CD14-positive monocyte (primary cell): ENCODE measurements at regions not wholly inside any gene's neighbourhood (a gene's known extent, or its start where the extent isn't known, plus 50 kb on each side); places are given as distances from the start of the nearest gene placed in this dataset.

Source experiments
- DNase-seq, 3 donors: peaks; one replicate each; pipeline ENCODE4 v3.0.0-alpha.2; 2011 to 2022
- H2AFZ ChIP-seq: 2 replicates; pipeline ENCODE4 v1.6.0; 2012; ENCODE audit warnings: mild to moderate bottlenecking, low read depth, low read length, inconsistent platforms; ENCODE audit not compliant: insufficient read depth, poor library complexity, severe bottlenecking
- H3K27ac ChIP-seq, 2 donors: 1 replicate in 1 of 2; 2 replicates in 1 of 2; pipeline ENCODE4 v1.5.1; 2012 to 2013; ENCODE audit warnings: low read length in 2 of 2, control low read depth in 1 of 2, inconsistent platforms in 1 of 2, low read depth in 1 of 2, mild to moderate bottlenecking in 1 of 2
- H3K27me3 ChIP-seq, 2 donors: one replicate each; pipeline versions ENCODE4 v1.6.0 to v1.6.1; 2011 to 2013; ENCODE audit warnings: low read length in 2 of 2; ENCODE audit not compliant: control insufficient read depth in 2 of 2, insufficient read depth in 2 of 2
- H3K36me3 ChIP-seq, 2 donors: replicated peaks in 1 of 2; 1 replicate in 1 of 2; 2 replicates in 1 of 2; pipeline versions ENCODE4 v1.5.1 to v1.6.1; 2012 to 2013; ENCODE audit warnings: low read length in 2 of 2, control low read depth in 1 of 2, inconsistent platforms in 1 of 2, mild to moderate bottlenecking in 1 of 2; ENCODE audit not compliant: insufficient read depth in 2 of 2, control insufficient read depth in 1 of 2
- H3K4me1 ChIP-seq, 2 donors: 1 replicate in 1 of 2; 2 replicates in 1 of 2; pipeline versions ENCODE4 v1.5.1 to v1.6.1; 2012 to 2013; ENCODE audit warnings: low read length in 2 of 2, control low read depth in 1 of 2, inconsistent platforms in 1 of 2, mild to moderate bottlenecking in 1 of 2, moderate library complexity in 1 of 2; ENCODE audit not compliant: insufficient read depth in 2 of 2, control insufficient read depth in 1 of 2
- H3K4me2 ChIP-seq: replicated peaks from 2 replicates; pipeline ENCODE3; 2012; ENCODE audit warnings: low read length, moderate library complexity, mild to moderate bottlenecking; ENCODE audit not compliant: poor library complexity, severe bottlenecking; ENCODE audit errors: extremely low read depth
- H3K4me3 ChIP-seq, 3 experiments: fragments of 200-600 bp in 1 of 3; sonication (generic) in 1 of 3; replicated peaks in 1 of 3; 1 replicate in 2 of 3; 2 replicates in 1 of 3; pipeline ENCODE4 v1.5.1; 2011 to 2013; ENCODE audit warnings: low read length in 3 of 3, mild to moderate bottlenecking in 3 of 3, control low read depth in 2 of 3, low read depth in 2 of 3, inconsistent platforms in 1 of 3, moderate library complexity in 1 of 3
- H3K79me2 ChIP-seq: 2 replicates; pipeline ENCODE4 v1.6.0; 2012; ENCODE audit warnings: mild to moderate bottlenecking, control low read depth, inconsistent platforms, low read length, moderate library complexity; ENCODE audit not compliant: insufficient read depth
- H3K9ac ChIP-seq: 2 replicates; pipeline ENCODE4 v1.6.0; 2017; ENCODE audit warnings: low read length, mild to moderate bottlenecking; ENCODE audit not compliant: insufficient read depth, poor library complexity, severe bottlenecking
- H3K9me3 ChIP-seq, 2 donors: replicated peaks in 1 of 2; 1 replicate in 1 of 2; 2 replicates in 1 of 2; pipeline versions ENCODE4 v1.5.1 to v1.6.1; 2012 to 2013; ENCODE audit warnings: low read length in 2 of 2, control low read depth in 1 of 2; ENCODE audit not compliant: control insufficient read depth in 1 of 2, insufficient read depth in 1 of 2
- H4K20me1 ChIP-seq: 2 replicates; pipeline ENCODE4 v1.6.0; 2012; ENCODE audit warnings: mild to moderate bottlenecking, low read length, control low read depth, moderate library complexity; ENCODE audit not compliant: insufficient read depth
- H3K27ac Mint-ChIP-seq, 7 donors: one replicate each; pipeline ENCODE4 v1.8.0; 2020; ENCODE audit warnings: mild to moderate bottlenecking in 7 of 7, mixed read lengths in 7 of 7, moderate library complexity in 6 of 7, inconsistent platforms in 2 of 7
- H3K27me3 Mint-ChIP-seq, 3 donors: one replicate each; pipeline ENCODE4 v1.8.0; 2021 to 2022; ENCODE audit warnings: low read depth in 3 of 3, mild to moderate bottlenecking in 3 of 3, mixed read lengths in 3 of 3, moderate library complexity in 3 of 3, inconsistent platforms in 1 of 3
- H3K36me3 Mint-ChIP-seq, 2 donors: one replicate each; pipeline ENCODE4 v1.8.0; 2020; ENCODE audit warnings: mixed read lengths in 2 of 2, inconsistent platforms in 1 of 2, mild to moderate bottlenecking in 1 of 2
- H3K4me1 Mint-ChIP-seq: one replicate; pipeline ENCODE4 v1.8.0; 2020; ENCODE audit warnings: mild to moderate bottlenecking, mixed read lengths
- H3K4me3 Mint-ChIP-seq, 2 donors: one replicate each; pipeline ENCODE4 v1.8.0; 2020; ENCODE audit warnings: mild to moderate bottlenecking in 2 of 2, mixed read lengths in 2 of 2, moderate library complexity in 1 of 2
- H3K9me3 Mint-ChIP-seq, 7 donors: one replicate each; pipeline ENCODE4 v1.8.0; 2020 to 2022; ENCODE audit warnings: mixed read lengths in 7 of 7, mild to moderate bottlenecking in 6 of 7, moderate library complexity in 6 of 7, inconsistent platforms in 2 of 7
- WGBS: methylation state at CpG from one replicate; pipeline ENCODE4 v1.1.5; 2013; ENCODE audit warnings: missing lambda C conversion rate; ENCODE audit not compliant: insufficient coverage; 5-methylcytosine and 5-hydroxymethylcytosine counted together
- intact Hi-C, 2 donors: fragments of 100-400 bp; cut with micrococcal nuclease; formaldehyde crosslinking; loops; one replicate each; pipeline versions ENCODE4 v1.15.0 to v1.15.1; 2023
- TF ChIP-seq, protein P1 (sequence below): fragments of 200-600 bp; IDR thresholded peaks from one replicate; pipeline ENCODE4 v1.8.0; 2022; ENCODE audit warnings: antibody characterized with exemption, mild to moderate bottlenecking

GRCh38 chr4:38383646-38384121, 280.3 kb upstream of the KLF3 start:
- H3K4me3 Mint-ChIP-seq, result no peak overlapping the region
- Histone ChIP-seq H4K20me1 (no peaks in the 10 kb centered on the region), H2AFZ (no peak overlapping the region), H3K9me3 (no peaks in the 10 kb centered on the region), H3K36me3 (no peaks in the 10 kb centered on the region), H3K27ac (no peak overlapping the region), H3K4me3 (no peak overlapping the region), H3K4me1 (no peaks in the 10 kb centered on the region), H3K79me2 (no peaks in the 10 kb centered on the region), H3K4me2 (no peak overlapping the region), H3K27me3 (no peaks in the 10 kb centered on the region), H3K9ac (no peak overlapping the region)
- H3K9me3 Mint-ChIP-seq, result no peaks in the 10 kb centered on the region
- TF ChIP-seq, protein P1, sequence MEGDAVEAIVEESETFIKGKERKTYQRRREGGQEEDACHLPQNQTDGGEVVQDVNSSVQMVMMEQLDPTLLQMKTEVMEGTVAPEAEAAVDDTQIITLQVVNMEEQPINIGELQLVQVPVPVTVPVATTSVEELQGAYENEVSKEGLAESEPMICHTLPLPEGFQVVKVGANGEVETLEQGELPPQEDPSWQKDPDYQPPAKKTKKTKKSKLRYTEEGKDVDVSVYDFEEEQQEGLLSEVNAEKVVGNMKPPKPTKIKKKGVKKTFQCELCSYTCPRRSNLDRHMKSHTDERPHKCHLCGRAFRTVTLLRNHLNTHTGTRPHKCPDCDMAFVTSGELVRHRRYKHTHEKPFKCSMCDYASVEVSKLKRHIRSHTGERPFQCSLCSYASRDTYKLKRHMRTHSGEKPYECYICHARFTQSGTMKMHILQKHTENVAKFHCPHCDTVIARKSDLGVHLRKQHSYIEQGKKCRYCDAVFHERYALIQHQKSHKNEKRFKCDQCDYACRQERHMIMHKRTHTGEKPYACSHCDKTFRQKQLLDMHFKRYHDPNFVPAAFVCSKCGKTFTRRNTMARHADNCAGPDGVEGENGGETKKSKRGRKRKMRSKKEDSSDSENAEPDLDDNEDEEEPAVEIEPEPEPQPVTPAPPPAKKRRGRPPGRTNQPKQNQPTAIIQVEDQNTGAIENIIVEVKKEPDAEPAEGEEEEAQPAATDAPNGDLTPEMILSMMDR, result no peak
- no peak overlapping the region for H3K27ac Mint-ChIP-seq
- H3K4me1 Mint-ChIP-seq, result no peaks in the 10 kb centered on the region
- no CpG with 5 or more reads among the region's 3 CpGs for WGBS
- no peaks in the 10 kb centered on the region for H3K36me3 Mint-ChIP-seq
- intact Hi-C loops, result no loop called here
- DNase-seq, result no peak
- peaks cover 0 to 3% (median 3%) of the 10 kb centered on the region in 3 donors for H3K27me3 Mint-ChIP-seq

DNA sequence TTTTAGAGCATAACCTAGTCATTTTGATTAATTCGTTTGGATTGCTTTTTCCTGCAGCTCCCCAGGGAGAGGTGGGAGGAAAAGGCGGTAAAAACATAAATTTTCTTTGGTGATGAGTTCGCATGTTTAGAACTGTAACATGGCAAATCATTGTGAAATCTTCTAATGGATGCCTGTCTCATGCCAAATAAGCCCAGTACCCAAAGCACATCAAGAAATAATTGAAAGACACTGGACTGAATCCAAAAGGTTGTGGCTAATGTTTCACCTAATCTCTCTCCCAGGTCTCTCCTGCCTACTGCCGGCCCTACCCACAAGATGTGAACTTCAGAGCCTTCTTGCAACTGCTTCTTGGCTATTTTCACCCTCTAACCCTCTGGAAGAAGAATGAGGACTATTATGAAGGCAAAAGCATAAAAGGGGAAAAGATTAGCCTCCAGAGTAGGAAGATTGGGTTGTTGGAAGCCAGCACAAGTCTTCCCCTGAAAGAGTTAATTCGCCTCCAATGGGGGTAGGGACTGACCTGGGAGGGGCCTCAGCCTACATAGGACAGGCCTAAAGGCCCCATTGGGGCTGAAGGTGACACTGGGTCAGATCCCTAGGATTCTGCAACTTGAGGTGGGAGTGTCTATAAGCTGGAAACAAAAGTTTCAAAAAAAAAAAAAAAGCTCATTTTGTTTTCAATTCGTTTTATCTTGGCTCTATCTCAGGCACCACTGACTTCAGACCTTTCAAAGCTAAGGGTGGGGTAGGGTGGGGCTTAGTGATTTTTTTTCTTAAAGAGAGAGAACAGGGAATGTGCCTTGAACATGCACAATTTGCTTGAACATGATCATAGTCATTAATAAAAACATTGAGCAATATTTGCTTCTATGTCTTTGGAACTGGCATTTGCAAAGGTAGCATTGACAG, 278.6 kb upstream of the KLF3 start:
- intact Hi-C loops, result no loop called here
- TF ChIP-seq, protein P1, result no peak
- H3K36me3 Mint-ChIP-seq, result no peaks in the 10 kb centered on the region
- no peak overlapping the region for H3K4me3 Mint-ChIP-seq
- H3K9me3 Mint-ChIP-seq, result peaks cover 4 to 13% (median 9%) of the 10 kb centered on the region in 7 donors
- no peak for DNase-seq
- no peaks in the 10 kb centered on the region for H3K4me1 Mint-ChIP-seq
- WGBS, result 42% methylated on average over 2 of the region's 6 CpGs
- Histone ChIP-seq H3K27ac (no peak overlapping the region), H3K4me2 (no peak overlapping the region), H3K9ac (no peak overlapping the region), H4K20me1 (no peaks in the 10 kb centered on the region), H3K36me3 (no peaks in the 10 kb centered on the region), H3K27me3 (no peaks in the 10 kb centered on the region), H2AFZ (no peak overlapping the region), H3K79me2 (no peaks in the 10 kb centered on the region), H3K4me3 (no peak overlapping the region), H3K9me3 (peaks cover 0 to 4% of the 10 kb centered on the region in 2 donors), H3K4me1 (no peaks in the 10 kb centered on the region)
- no peak overlapping the region for H3K27ac Mint-ChIP-seq
- peaks cover 0 to 3% (median 3%) of the 10 kb centered on the region in 3 donors for H3K27me3 Mint-ChIP-seq
